Stimulated activated CD4-positive, alpha-beta T cell treated with anti-CD3 and anti-CD28 coated beads, Interleukin-12 subunit alpha, Interleukin-12 subunit beta, amount 100 ng/mL, for 24 hours (primary cell): ENCODE measurements at regions not wholly inside any gene's neighbourhood (a gene's known extent, or its start where the extent isn't known, plus 50 kb on each side); places are given as distances from the start of the nearest gene placed in this dataset.

Source experiments
- DNase-seq, 2 experiments: peaks; one replicate each; pipeline ENCODE4 v3.0.0-alpha.2; 2020; ENCODE audit warnings: low read depth in 2 of 2

DNA sequence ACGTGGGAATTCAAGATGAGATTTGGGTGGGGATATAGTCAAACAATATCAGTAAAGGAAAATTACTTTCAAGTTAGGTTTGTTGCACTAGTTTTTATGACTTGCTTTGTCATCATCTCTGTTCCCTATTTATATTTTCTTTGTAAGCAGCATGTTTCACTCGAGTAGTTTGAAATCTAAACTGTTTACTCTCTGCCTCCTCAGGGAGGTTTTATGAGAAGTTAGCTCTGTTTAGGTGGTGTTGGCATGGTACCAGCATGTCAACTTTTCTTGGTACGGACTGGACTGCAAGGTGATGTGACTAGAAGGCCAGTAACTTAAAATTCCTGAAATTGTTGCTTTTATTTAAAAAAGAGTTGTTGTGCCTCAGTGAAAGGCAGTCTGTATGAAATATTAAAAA lies 59.2 kb upstream of the MTPN start:
- DNase-seq, result no peak

DNA sequence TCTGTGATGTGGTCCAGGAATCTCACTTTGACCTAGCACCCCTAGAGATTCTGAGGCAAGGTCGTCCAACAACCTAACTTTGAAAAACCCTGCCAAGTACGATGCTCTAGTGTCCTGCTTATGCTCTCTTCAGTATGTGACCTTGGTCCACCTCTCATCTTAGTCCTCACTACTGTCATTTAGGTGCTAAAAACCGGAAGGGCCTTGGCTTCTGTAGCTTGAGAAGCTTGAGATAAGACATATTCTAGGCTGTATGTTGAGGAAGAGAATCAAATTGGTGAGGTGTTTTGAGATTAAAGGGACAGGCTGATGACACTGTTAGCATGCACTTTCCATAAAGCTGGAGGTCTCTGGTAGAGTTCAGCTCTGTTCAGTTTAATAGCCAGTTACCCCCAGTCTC lies 57.0 kb upstream of the MTPN start:
- DNase-seq, result no peak

DNA sequence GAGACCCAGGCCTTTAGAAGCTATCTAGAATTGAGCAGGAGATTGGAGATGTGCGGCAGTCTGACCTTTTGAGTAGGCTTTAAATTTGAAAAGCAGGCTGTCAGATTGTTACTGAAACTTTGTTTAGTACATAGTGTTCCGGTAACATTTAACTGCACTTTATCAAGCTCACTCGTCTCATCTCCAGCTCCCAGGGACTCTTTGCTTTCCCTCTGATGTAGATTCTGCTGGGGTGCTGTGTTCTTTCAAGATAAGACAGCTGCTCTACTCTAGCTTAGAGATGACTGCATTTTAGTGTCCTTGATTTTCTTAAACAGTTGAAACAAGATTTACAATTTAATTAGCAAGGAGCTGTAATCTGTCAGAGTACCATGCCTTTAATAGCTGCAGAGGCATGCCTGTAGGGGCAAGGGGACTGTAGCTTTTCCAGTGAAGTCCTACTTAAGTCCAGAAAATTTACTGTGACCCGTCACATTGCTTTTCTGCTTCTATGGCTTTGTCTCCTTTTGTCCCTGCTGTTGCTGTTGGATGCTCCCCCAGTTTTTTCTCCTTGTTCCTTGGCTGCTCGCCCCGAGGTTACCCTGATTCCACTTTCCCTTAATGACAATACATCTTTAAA lies 56.4 kb upstream of the MTPN start:
- no peak for DNase-seq

DNA sequence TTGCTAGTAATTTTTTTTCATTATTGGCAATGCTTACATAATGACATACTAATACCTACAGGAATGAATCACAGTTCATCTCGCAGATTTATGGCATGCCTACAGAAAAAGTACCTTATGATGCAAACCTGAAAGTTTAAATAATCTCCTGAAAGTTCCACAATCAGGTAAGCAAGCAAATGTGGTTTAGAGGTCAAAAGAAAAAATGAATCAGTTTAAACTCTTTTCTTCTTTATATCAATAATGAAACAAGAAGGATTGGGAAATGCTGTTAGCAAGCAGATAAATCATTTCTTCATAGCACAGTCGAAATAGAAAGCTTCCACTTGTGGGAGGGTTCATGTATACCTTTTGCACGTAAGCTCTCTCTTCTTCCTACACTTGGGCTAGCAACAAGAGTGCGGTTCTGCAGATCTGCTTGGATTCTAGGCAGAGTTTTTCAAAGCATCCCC lies 53.7 kb upstream of the MTPN start:
- DNase-seq, result no peak

DNA sequence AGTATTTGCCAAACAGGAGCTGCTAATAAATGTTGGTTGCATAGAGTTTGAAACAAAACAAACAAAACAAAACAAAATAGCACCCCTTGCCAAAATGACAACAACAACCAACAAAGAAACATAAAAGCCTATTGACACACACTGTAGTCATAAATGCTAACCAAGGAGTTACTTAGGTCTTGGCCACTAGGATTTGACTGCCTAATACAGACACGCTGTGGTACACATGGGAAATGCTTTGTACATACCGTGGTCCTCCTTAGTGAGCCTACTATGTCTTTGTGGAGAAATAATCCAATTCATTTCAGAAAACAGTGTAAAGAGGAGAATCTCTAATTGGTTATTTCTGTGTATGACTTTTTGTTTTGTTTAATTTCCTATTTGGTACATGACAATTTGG lies 53.2 kb upstream of the MTPN start:
- DNase-seq, result no peak

DNA sequence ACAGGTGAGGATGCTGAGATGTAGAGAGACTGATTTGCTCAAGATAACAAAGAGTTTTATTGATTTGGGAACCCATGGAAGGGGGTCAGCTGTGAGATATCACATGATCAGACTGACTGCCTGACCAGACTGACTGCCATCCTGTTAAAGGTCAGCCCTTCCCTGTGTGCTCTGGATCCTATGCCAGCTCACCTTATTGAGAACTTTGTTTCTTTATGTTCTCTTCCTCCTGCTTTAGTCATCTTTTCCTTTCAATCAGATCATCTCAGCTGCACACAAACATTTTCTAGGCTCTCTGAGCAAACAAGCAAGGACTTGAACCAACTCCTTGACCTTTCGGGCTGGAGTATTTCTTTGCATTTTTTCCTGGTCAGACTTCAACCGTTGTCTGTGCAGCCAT lies 50.0 kb upstream of the MTPN start:
- no peak for DNase-seq
